ENCODE measurements at regions not wholly inside any gene's neighbourhood (a gene's known extent, or its start where the extent isn't known, plus 50 kb on each side); places are given as distances from the start of the nearest gene placed in this dataset.
"Not testable (repeated sequence)": the region's sequence is repeated elsewhere in the genome, so short reads cannot be mapped to it uniquely, and the experiment has no call there.

DNA sequence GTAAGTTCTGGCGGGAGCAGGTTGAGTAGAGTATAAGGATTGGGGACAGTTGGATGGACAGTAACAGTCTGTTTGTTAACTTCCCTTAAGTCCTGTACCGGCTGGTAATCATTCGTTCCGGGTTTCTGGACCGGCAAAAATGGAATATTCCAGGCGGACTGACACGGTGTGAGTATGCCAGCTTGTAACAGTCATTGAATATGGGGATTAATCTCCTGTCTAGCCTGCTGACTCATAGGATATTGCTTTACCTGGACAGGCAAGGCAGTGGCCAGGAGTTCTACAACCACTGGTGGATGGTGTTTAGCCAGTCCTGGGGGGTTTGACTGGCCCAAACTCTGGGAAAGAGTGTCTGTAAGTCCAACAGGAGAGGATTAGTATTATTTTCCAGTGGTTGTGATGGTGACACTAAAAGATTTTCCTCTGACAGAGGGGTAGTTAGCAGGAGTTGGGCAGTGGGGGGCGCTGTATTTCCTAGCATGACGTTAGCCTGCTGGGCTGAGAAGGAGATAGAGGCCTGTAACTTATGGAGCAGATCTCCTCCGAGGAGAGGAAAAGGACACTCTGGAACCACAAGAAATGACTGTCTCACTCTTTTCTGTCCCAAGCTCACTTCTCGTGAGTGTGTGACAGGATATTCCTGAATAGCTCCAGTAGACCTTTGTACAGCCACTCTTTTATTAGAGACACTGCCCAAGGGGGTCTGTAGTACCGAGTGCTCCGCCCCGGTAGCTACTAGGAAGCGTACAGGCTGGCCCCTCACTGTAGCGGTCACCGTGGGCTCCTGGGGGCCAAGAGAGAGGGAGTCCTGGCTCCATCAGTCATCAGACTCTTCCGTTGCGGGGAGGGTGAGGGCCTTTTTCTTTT is 152.2 kb downstream of the TRIM27 start:
- no peak for DNase-seq

DNA sequence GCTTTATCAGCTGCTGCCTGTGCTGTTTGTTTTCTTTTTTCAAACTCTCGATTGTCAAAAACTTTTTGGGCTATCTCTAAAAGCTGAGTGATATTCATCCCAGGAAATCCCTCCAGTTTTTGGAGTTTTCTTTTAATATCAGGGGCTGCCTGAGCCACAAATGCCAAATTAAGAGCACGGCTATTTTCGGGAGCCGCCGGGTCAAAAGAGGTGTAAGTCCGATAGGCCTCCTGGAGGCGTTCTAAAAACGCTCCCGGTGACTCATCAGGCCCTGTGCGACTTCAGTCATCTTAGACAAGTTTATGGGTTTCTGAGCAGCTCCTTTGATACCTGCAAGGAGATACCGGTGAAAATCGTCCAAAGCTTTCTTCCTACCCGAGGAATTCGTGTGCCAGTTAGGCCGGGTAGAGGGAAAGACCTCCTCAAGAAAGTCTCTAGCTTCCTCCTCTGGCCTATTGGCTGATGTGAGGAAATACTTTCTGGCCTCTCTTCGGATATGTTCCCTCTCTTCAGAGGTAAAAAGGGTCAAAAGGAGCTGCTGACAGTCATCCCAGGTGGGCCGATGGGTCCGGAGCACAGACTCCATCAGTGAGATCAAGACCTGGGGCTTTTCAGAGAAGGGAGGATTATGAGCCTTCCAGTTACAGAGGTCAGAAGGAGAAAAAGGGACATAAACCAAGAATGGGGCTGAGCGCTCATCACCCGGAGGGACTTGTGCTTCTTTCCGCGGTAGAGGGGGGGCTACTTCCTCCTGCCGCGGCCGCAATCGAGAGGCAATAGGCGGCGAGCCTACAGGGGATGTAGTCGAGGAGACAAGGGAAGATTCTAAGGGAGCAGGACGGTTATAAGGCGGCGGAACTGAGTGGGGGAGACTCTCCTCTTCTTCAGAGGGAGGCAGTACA is 151.1 kb downstream of the TRIM27 start:
- no peak for DNase-seq

DNA sequence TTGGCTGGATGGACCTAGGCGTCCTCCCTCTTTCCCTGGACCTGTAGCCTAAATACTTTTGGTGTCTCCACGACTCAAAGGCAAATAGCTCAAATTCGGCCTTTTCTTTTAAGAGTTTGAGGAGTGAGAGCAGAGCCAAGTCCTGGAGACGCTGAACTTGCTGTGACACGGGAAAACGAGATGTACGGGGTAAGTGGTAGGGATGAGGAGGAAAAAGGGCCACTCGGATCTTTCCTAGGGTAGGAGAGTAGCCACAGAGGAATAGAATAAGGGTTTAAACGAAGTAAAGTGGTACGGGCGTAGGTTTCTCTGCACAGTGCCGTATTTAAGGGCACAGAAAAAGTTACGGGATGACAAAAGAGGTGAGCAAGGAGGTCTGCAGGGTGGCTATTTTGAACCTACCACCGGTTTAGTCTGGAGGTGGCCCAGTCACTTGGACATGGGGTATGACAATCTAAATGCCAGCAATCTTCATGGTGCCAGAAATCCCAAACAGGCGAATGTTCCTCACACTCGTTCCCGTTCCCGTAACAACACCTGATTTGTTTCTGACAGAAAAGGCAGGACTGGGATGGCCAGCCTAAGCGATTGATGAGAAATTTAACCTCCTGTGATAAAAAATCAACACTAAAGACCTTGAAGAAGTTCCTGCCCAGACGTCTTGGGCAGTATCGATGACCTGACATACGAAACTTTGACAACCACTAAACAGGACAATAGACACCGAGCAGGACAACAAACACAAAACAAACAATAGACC is 149.3 kb downstream of the TRIM27 start:
- no peak for DNase-seq

DNA sequence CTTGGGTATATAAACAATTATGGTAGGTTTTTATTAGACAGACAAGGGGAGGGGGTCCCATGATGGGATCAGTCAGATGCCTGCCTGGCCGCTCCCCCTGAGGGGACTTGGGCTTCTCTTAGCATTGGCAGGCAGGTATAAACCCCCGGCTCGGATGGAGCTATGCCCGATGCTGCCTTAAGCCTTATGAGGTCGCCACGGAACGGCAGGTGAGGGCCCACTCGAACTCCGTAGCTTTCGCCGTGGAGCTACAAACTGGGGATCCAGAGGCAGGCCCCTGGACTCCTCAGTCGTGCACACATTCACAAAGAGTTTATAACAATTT is 148.8 kb downstream of the TRIM27 start:
- no peak for DNase-seq

DNA sequence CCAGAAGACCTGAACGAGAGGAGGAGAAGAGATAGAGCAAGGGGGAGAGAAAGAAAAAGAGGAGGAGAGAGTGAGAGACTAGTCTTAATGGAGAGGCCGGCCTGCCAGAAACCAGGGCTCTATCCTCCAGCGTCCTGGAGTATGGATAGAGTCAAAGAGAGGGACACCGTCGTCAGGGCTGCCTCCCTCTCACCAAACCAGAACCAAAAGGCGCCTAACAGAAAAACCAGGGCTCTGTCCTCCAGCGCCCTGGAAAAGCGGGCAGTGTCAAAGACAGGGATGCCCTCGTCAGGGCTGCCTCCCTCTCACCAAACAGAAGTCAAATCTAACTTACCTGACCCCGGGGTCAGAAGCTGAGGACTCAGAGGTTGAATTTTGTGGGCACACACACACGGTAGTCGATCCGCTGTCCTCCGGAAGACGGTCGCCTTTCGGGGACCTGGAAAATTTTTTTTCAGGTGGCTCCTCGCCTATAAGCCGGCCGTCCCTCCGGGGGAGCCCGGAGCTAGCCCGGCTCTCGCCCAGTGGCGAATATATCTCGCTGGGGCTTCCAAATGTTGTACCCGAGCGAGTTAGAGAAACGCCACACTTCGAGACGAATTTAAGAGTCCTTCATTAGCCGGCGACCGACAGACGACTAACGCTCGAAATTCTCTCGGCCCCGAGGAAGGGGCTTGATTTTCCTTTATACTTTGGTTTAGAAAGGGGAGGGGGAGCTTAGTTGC is 148.2 kb downstream of the TRIM27 start:
- no peak for DNase-seq

DNA sequence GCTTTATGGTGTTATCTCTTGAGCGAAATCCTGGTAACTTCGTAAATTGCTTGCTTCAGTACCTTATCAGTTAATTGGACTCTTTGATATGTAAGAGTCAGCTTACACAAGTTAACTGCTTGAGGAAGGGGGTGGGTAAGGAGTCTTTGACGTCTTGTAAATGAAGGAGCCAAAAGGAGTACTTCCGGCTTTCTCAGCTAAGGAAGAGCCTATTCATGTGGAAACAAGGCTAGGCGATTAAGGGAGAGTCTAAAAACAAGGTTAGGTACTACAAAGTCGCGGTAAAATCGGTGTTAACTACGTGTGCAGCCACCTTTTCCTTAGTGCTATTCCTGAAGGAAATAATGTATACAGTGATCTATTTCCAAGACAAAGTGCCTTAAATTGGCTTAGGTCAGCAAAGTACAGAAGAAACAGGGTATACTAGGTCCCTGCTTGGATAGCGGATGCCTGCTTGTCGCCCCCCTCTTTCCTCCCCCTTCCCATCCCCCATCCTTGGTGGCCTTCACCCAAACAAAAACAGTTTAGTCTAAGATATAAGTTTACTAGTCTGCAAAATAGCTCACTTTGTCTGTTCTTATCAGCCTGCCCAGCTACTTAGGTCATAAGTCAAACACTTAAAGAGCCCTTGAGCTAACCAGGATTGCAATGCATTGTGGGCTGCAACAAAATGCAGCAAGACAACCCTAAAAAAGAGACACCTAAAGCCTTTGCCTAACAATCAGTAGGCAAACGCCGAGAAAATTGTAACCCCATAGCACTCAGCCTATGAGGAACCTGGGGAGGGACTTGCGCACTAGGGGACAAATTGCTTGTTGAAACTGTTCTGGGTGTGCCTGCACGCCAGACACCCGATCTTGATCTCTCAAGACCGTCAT is 147.3 kb downstream of the TRIM27 start:
- DNase-seq, result no peak

DNA sequence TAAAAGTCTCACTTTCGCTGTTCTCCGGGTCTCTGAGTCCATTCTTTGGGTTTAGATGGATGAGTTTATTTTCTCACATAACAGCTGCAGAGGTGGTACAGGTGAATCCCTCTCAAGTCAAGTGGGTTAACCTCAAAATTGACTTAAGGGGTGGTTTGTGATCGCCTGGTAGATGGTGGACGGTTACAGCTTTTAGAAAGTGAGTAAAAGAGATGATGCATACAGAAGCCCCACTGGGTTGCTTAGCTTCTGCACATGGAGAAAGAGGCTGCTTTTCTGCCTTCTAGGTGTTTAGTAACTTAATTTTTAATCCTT is 146.7 kb downstream of the TRIM27 start:
- DNase-seq, result no peak

DNA sequence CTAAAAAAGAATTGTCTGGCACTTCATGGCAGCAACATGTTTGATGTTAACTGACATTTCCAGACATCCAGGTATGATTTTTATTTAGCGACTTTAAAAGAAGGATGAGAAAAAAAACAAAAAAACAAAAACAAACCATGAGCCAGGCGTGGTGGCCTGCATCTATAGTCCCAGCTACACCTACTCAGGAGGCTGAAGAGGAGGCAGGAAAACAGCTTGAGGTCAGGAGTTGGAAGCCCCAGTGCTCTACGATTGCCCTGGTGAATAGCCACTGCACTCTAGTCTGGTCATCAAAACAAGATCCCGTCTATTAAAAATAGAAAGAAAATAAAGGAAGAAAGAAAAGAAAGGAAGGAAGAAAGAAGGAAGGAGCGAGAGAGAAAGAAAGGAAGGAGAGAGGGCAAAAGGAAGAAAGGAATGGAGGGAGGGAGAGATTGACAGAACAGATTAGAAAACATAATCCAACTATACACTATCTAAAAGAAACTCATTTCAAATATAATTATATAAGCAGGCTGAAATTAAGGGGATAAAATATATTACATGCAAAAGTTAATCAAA is 141.6 kb downstream of the TRIM27 start:
- no peak for DNase-seq

DNA sequence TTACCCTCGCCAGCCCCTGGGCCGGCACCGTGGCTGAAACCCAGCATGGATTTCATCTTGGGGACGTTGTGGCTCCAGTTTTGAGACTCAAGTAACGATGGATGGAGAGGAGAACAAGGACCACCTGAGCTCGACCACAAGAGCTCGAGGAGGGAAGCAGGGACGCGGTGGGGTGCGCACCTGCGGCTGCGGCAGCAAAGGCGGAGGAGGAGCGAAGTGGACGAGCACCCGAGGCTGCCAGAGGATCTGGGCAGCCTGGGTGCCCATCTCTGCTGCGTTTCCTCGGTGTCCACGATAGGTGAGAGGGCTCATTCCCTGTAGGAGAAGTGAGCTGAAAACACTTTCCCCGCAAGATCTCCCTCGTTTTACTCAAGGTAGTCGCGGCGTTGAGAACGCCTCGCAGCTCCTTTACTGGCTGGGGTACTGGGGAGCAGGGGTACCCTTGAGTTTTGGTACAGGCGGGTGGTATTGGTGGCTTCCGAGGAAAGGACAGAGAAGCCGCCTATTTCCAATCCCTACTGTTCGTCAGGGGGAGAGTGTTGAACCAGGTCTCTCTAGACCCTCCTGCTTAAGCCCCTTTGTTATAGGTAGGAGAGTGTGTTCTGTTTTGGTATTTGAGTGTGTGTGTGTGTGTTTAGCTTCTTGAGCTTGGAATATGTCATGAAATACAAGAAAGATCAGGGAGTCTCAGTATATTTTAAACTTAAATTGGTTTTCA is 137.7 kb downstream of the TRIM27 start:
- no peak for DNase-seq

DNA sequence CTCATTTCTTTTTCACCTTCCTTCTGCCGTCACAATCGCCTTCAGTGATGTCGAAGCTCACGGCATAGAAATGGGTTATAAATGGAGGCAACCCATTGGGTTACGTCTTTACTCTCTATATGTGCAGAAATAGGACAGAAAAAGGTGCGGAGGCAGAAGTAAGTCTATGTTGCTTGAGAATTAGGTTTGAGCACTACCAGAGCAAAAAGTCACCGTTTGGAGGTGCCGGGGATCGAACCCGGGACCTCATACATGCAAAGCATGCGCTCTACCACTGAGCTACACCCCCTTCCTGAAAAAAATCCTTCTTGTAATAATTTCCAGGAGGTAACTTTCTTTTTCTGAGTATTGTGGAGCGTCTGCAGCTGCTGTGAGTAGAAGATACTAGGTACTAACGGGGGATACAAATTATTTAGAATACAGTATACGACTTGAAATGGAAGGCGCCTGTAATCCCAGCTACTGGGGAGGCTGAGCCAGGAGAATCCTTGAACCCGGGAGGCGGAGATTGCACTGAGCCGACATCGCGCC is 134.2 kb downstream of the TRIM27 start:
- DNase-seq, result peak; percentile 47

DNA sequence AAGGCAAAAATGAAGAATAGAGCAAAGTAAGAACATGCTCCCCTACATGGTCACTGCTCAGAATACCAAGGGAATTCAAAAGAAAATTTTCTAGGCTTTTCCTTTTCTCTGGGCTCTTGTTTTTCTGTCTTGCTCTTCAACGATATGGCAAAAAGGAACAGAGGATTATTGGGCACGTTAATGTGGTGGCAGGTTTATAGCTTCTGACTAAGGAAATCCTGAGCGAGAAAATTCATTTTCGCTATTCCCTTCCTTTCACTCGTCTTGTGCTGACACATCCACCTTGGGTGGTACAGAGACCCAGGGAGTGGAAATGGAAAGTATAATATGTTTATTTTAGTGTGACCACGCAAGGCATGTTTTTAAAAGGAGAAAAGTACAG is 132.8 kb downstream of the TRIM27 start:
- no peak for DNase-seq

DNA sequence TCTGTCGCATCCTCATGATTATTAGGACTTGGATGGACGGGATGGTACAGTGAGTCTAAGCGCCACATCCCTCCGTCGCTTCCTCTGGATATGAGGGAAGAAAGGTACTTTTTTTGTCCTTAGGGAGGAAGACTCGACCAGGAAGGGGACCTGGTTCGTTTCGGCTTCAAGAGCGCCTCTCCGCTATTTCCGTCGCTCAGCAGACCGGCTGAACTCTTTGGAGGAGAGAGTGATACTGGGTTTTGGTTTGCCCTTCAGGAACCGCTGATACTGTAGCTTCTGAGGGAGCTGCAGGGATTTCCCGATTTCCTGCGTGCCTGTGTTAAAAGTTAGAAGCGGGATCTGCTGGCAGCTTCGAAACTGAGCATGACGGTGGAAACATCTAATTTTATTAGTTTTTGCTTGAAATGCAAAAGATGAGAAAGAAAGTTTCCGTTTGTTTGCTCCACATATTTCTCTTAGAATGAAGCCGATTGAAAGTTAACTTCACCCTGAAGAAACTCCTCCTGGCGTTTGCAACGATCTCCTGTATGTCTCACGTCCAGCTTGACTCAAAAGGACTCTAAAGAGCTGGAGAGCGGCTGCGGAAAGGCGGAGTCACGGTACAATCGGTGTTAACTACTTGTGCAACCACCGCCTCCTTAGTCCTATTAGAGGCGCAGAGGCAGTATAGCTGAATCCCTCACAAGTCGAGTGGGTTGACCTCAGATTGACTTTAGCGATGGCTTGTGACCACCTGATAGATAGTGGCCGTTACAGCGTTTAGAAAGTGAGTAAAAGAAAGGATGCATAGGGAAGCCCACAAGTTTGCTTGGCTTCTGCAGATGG is 129.4 kb downstream of the TRIM27 start:
- no peak for DNase-seq

DNA sequence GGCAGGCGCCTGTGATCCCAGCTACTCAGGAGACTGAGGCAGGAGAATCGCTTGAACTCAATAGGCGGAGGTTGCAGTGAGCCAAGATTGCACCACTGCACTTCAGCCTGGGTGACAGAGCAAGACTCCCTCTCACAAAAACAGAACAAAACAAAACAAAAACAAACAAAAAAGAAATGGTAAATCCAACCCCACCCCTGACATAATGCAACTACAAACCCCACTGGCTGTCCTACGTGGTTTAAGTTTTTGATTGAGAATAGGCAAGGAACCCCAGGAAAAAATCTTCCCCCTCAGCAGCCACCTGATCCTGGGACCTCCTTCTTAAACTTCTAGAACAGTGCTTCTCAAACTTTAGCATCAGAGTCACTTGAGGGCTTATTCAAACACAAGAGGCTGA is 123.1 kb downstream of the TRIM27 start:
- DNase-seq, result not testable (repeated sequence)

DNA sequence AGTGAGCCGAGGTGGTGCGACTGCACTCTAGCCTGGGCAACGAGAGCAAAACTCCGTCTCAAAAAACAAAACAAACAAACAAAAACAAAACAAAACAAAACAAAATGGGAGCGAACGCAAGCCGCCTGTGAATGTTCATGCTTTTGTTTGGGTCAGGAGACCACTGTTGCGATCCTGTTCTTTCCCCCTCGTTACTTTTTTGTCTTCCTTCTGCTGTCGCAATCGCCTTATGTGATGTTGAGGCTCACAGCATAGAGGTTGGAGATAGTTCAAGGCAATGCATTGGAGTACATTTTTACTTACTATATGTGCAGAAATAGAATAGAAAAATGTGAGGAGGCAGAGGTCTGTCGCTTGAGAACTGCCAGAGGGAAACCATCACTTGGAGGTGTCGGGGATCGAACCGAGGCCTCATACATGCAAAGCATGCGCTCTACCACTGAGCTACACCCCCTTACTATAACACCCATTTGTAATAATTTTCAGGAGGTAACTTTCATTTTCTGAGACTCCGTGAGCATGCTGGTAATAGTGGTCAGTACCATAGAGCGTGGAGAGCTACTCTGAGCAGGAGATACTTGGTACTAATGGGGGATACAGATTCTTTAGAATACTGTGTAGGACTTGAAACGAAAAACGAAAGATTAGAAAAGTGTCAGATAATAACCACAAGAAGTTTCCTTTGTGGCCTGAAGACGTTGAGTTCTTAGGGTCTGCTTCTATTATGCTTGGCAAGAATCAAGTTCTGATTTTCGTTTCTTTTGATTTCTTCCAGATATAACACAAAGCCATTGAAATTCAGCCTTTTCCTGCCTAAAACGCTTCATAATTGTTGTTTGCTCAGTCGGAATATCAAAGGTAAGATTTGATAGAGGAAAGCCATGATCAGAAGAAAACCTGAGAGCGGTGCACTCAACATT is 121.1 kb downstream of the TRIM27 start:
- no peak for DNase-seq

DNA sequence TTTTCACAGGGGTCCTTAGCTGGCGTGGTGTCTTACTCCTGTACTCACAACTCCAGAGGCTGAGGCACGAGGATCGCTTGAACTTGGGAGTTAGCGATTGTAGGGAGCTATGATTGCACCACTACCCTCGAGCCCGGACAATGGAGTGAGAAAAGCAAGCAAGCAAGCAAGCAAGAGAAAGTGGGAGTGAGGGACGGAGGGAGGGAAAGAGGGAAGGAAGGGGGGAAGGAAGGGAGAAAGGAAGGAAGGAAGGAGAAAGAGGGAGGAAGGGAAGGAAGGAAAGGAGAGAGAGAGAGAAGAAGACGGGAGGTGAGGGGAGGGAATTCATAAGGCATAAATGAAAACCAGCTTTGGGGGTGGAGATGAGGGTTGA is 120.5 kb downstream of the TRIM27 start:
- no peak for DNase-seq

DNA sequence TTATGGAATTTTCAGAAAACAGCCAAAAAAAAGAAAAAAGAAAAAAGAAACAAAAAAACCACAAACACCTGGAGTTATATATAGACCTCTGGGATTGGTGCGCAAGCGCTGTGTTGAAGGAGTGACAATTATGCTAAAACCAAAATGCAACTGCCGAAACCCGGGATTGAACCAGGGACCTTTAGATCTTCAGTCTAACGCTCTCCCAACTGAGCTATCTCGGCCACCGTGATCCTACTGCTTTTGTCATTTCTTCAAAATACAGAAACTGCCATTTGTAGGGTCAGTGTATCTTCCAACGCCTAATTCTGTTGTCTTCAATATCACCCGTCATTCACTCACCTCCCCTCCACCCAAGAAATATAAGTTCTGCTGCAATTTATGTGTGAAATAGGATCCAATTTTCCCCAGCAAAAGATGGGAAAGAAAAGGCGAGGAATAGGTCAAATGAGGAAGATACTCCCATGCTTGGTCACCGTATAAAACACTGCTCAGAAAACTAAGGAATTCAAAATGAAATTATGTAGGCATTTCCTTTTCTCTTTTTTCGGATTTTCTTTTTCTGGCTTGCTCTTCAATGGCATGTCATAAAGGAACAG is 116.0 kb downstream of the TRIM27 start:
- DNase-seq, result no peak

DNA sequence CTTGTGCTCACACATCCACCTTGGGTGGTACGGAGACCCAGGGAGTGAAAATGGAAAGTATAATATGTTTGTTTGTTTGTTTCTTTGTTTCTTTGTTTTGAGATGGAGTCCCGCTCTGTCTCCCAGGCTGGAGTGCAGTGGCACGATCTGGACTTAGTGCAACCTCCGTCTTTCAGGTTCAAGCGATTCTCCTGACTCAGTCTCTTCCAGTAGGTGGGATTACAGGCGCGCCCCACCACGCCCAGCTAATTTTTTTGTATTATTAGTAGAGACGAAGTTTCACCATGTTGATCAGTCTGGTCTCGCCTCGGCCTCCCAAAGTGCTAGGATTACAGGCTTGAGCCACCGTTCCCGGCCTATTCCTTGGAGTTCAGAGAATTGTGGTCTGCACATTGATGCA is 115.4 kb downstream of the TRIM27 start:
- DNase-seq, result no peak
